ENCODE measurements at regions not wholly inside any gene's neighbourhood (a gene's known extent, or its start where the extent isn't known, plus 50 kb on each side); places are given as distances from the start of the nearest gene placed in this dataset.

DNA sequence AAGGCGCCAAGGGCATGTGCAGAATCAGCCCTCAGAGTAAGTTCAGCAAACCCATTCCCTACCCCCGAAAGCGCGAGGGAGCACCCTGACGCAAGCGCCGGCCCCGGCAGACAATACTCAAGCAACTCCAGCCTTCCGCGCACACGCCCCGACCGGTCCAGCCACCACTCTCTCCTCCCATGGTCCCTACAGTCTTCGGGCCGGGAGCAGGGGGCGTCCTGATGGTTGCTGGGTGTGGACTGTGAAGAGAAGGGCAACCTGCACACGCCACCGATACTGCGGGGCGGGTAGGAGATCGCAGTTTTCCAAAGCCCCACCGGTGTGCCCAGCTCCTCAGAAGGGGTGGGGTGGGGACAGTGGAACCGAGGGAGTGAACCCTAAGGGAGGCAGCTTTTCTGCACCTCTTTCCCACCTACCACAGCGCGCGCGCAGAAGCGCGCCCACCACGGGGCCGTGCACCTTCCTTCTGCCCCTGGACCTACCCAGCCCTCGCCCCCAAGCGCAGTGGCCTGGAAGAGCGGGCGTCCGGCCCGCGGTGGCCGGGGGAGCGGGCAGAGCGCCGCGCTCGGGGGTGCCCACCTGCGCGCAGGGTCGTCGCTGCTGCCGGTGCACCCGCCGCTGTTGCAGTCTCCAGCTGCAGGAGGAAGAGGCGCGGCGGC, 650.2 kb upstream of the DIPK2B start:
- no peak for TF ChIP-seq Cebpa-rat (IDR thresholded peaks at IDR 0.05)
- Histone ChIP-seq H4K20me1 (no peaks in the 10 kb centered on the region), H3K4me1 (no peaks in the 10 kb centered on the region), H3K9me3 (peaks cover 16% of the 10 kb centered on the region), H3K4me3 (peak overlapping the region; percentile 73), H3K27ac (no peak overlapping the region), H3K36me3 (peaks cover 4% of the 10 kb centered on the region; the same call in 1 of the 2 replicates), H3K9ac (peak overlapping the region; percentile 53; the same call in 1 of the 2 replicates), H3K4me2 (peak overlapping the region; percentile 79), H3K27me3 (peaks cover 12% of the 10 kb centered on the region)

DNA sequence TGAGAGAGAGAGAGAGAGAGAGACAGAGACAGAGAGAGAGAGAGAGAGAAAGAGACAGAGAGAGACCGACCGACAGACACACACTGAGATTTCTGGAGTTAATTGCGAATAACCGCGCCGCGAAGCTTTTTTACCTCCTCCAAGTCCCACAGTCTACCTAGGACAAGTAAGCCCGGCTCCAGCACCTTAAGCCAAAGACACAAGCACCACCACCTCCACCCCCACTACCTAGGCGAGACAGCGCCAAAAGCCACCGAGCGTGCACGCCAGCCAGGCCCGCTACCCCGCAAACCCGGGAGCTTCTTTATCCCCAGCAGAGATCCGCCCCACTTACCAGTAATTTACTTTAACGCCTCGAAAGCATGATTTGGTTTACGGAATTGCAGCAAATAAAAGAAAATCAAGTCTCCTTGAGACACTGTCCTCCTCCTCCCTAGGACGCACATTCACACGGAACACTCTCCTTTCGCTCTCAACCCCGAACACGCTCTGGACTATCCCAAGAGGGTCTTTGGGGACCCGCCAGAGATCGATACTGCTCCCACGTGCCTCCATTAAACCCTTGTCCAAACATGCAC, 649.6 kb upstream of the DIPK2B start:
- no peaks in the 10 kb centered on the region for H3K4me1 ChIP-seq
- peaks cover 4% of the 10 kb centered on the region; the same call in 1 of the 2 replicates for H3K36me3 ChIP-seq
- peaks cover 16% of the 10 kb centered on the region for H3K9me3 ChIP-seq
- H3K27me3 ChIP-seq: peaks cover 12% of the 10 kb centered on the region
- H3K4me3 ChIP-seq: peak overlapping the region; percentile 73
- no peaks in the 10 kb centered on the region for H4K20me1 ChIP-seq
- TF ChIP-seq Cebpa-rat (IDR thresholded peaks at IDR 0.05): no peak
- no peak overlapping the region for H3K27ac ChIP-seq
- H3K9ac ChIP-seq: peak overlapping the region; percentile 53; the same call in 1 of the 2 replicates
- H3K4me2 ChIP-seq: peak overlapping the region; percentile 79

DNA sequence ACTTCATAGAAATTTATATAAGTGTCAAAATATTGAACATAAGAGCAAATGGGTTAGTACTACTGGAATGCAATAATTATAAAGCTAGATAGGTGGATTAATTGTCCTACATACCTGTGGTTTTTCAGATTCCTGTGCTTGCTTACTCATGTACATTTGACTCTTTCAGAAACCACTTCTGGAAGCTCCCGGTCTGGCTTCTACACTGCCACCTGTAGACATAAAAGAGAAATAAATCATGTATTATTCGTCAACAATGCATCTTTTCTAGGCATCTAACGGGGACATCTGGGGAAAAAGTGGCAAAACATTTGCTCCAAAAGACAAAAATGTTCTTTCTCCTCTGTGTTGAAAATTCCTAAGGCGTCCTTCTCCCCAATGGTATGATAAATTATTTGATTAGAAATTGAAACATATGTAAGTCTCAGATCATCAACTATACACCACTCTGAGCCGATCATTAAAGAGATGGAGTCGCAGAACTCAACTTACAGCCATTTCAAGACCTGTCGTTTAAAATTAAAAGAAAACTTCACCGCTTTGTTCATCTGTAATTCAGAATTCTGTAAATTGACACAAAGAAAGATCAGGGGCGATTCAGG, 648.7 kb upstream of the DIPK2B start:
- Histone ChIP-seq H3K4me1 (no peaks in the 10 kb centered on the region), H3K36me3 (peaks cover 4% of the 10 kb centered on the region; the same call in 1 of the 2 replicates), H3K4me3 (peak overlapping the region; percentile 73; the same call in 1 of the 2 replicates), H3K27ac (no peak overlapping the region), H3K9ac (no peak overlapping the region), H3K9me3 (peaks cover 16% of the 10 kb centered on the region), H3K4me2 (peak overlapping the region; percentile 79), H3K27me3 (peaks cover 12% of the 10 kb centered on the region), H4K20me1 (no peaks in the 10 kb centered on the region)
- no peak for TF ChIP-seq Cebpa-rat (IDR thresholded peaks at IDR 0.05)

DNA sequence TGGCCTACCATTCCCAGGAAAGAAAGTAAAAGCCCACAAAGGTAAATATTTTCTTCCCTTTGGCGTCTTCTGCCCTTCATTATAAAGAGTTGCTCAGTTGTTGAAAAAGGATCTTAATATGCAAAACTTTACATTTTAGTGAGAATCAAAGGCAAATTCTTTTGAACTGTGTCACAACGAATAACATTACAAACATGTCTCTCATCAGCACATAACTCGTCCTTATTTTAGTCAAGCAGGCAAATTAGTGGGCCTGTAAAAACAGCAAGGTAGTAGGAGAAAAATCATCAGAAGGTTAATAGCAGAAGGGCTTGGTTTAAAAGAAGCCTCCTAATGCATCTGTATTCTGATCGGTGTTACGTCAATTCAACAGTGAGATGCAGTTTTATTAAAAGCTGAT, 647.3 kb upstream of the DIPK2B start:
- Histone ChIP-seq H3K9me3 (peaks cover 16% of the 10 kb centered on the region), H3K27ac (no peak overlapping the region), H3K9ac (no peak overlapping the region), H3K27me3 (peaks cover 12% of the 10 kb centered on the region), H3K4me2 (no peak overlapping the region), H3K4me1 (no peaks in the 10 kb centered on the region), H4K20me1 (no peaks in the 10 kb centered on the region), H3K36me3 (peaks cover 4% of the 10 kb centered on the region; the same call in 1 of the 2 replicates), H3K4me3 (no peak overlapping the region)
- TF ChIP-seq Cebpa-rat (IDR thresholded peaks at IDR 0.05): no peak

DNA sequence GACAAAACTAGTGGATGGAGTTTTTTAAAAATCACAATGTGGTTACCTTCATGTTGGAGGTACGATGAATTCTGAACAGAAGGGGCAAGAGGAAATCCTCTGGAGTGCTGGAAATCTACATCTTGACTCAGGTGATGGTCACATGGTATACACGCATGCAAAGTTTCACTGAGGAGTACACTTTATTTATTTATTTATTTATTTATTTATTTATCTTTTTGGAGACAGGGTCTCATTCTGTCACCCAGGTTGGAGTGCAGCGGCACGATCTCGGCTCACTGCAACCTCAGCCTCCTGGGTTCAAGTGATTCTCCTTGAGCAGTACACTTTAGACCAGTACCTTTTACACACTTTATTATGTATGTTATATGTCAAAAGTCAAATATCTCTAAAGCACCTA, 645.7 kb upstream of the DIPK2B start:
- Histone ChIP-seq H4K20me1 (no peaks in the 10 kb centered on the region), H3K9ac (no peak overlapping the region), H3K4me1 (no peaks in the 10 kb centered on the region), H3K4me2 (no peak overlapping the region), H3K9me3 (peaks cover 12% of the 10 kb centered on the region), H3K27me3 (peaks cover 12% of the 10 kb centered on the region), H3K27ac (no peak overlapping the region), H3K4me3 (no peak overlapping the region), H3K36me3 (peaks cover 4% of the 10 kb centered on the region; the same call in 1 of the 2 replicates)
- TF ChIP-seq Cebpa-rat (IDR thresholded peaks at IDR 0.05): no peak

- Histone ChIP-seq H3K4me3 (no peak overlapping the region), H3K9ac (no peak overlapping the region), H3K4me1 (no peaks in the 10 kb centered on the region), H3K9me3 (0 out of 2 replicates have a peak, but pooled peaks cover under 1% of the 10 kb centered on the region), H3K27me3 (peaks cover 1% of the 10 kb centered on the region), H3K4me2 (no peak overlapping the region), H3K36me3 (peaks cover 4% of the 10 kb centered on the region; the same call in 1 of the 2 replicates), H4K20me1 (no peaks in the 10 kb centered on the region), H3K27ac (no peak overlapping the region)
- TF ChIP-seq Cebpa-rat (IDR thresholded peaks at IDR 0.05): no peak
These were observed 644.5 kb upstream of the DIPK2B start for GRCh38 chrX:45845142-45845541.

- no peak overlapping the region for H3K4me2 ChIP-seq
- H3K9me3 ChIP-seq: no peaks in the 10 kb centered on the region
- H3K36me3 ChIP-seq: peaks cover 4% of the 10 kb centered on the region; the same call in 1 of the 2 replicates
- no peaks in the 10 kb centered on the region for H3K4me1 ChIP-seq
- H4K20me1 ChIP-seq: no peaks in the 10 kb centered on the region
- H3K27me3 ChIP-seq: no peaks in the 10 kb centered on the region
- no peak overlapping the region for H3K27ac ChIP-seq
- TF ChIP-seq Cebpa-rat (IDR thresholded peaks at IDR 0.05): no peak
- no peak overlapping the region for H3K9ac ChIP-seq
- H3K4me3 ChIP-seq: no peak overlapping the region
These were observed 642.8 kb upstream of the DIPK2B start for GRCh38 chrX:45843518-45843917.

- no peaks in the 10 kb centered on the region for H3K4me1 ChIP-seq
- no peak for TF ChIP-seq Cebpa-rat (IDR thresholded peaks at IDR 0.05)
- H3K9me3 ChIP-seq: no peaks in the 10 kb centered on the region
- no peak overlapping the region for H3K27ac ChIP-seq
- H3K36me3 ChIP-seq: peaks cover 4% of the 10 kb centered on the region; the same call in 1 of the 2 replicates
- no peaks in the 10 kb centered on the region for H3K27me3 ChIP-seq
- H3K4me3 ChIP-seq: no peak overlapping the region
- no peaks in the 10 kb centered on the region for H4K20me1 ChIP-seq
- no peak overlapping the region for H3K4me2 ChIP-seq
- H3K9ac ChIP-seq: no peak overlapping the region
These were observed 642.2 kb upstream of the DIPK2B start for GRCh38 chrX:45842926-45843315.

- no peak for TF ChIP-seq Cebpa-rat (IDR thresholded peaks at IDR 0.05)
- Histone ChIP-seq H3K4me2 (no peak overlapping the region), H3K36me3 (peaks cover 4% of the 10 kb centered on the region; the same call in 1 of the 2 replicates), H3K27me3 (no peaks in the 10 kb centered on the region), H3K4me3 (no peak overlapping the region), H3K9me3 (no peaks in the 10 kb centered on the region), H4K20me1 (no peaks in the 10 kb centered on the region), H3K9ac (no peak overlapping the region), H3K27ac (no peak overlapping the region), H3K4me1 (no peaks in the 10 kb centered on the region)
These were observed 641.7 kb upstream of the DIPK2B start for GRCh38 chrX:45842207-45842925.
